ENCODE measurements at regions not wholly inside any gene's neighbourhood (a gene's known extent, or its start where the extent isn't known, plus 50 kb on each side); places are given as distances from the start of the nearest gene placed in this dataset.

GRCh38 chr1:83701355-83701754 is 297.6 kb downstream of the TTLL7 start:
- H3K9me3 ChIP-seq (ENCODE audit: severe bottlenecking): no peaks in the 10 kb centered on the region
- ATAC-seq (ENCODE audit: low read depth): no peak; the same call in 2 of the 3 replicates
- no peak overlapping the region for H3K27ac ChIP-seq (ENCODE audit: poor library complexity, severe bottlenecking)
- H3K27me3 ChIP-seq (ENCODE audit: insufficient read depth, poor library complexity, severe bottlenecking): no peaks in the 10 kb centered on the region
- H3K4me3 ChIP-seq (ENCODE audit: severe bottlenecking): no peak overlapping the region
- no peak for DNase-seq (ENCODE audit: low spot score)
- no peak for TF ChIP-seq CTCF (IDR thresholded peaks at IDR 0.05; ENCODE audit: poor library complexity, severe bottlenecking)
- H3K4me1 ChIP-seq (ENCODE audit: insufficient read depth, poor library complexity, severe bottlenecking): no peaks in the 10 kb centered on the region
- no peaks in the 10 kb centered on the region for H3K36me3 ChIP-seq (ENCODE audit: low read depth)

GRCh38 chr1:83698644-83699043 is 300.3 kb downstream of the TTLL7 start:
- ATAC-seq (ENCODE audit: low read depth) (no peak), DNase-seq (ENCODE audit: low spot score) (no peak)
- Histone ChIP-seq H3K4me1 (ENCODE audit: insufficient read depth, poor library complexity, severe bottlenecking) (no peaks in the 10 kb centered on the region), H3K36me3 (ENCODE audit: low read depth) (no peaks in the 10 kb centered on the region), H3K27me3 (ENCODE audit: insufficient read depth, poor library complexity, severe bottlenecking) (no peaks in the 10 kb centered on the region), H3K9me3 (ENCODE audit: severe bottlenecking) (no peaks in the 10 kb centered on the region), H3K4me3 (ENCODE audit: severe bottlenecking) (no peak overlapping the region), H3K27ac (ENCODE audit: poor library complexity, severe bottlenecking) (no peak overlapping the region)
- no peak for TF ChIP-seq CTCF (IDR thresholded peaks at IDR 0.05; ENCODE audit: poor library complexity, severe bottlenecking)

GRCh38 chr1:83697961-83698360 is 301.0 kb downstream of the TTLL7 start:
- no peak for DNase-seq (ENCODE audit: low spot score)
- Histone ChIP-seq H3K4me3 (ENCODE audit: severe bottlenecking) (no peak overlapping the region), H3K27ac (ENCODE audit: poor library complexity, severe bottlenecking) (no peak overlapping the region), H3K4me1 (ENCODE audit: insufficient read depth, poor library complexity, severe bottlenecking) (no peaks in the 10 kb centered on the region), H3K36me3 (ENCODE audit: low read depth) (no peaks in the 10 kb centered on the region), H3K27me3 (ENCODE audit: insufficient read depth, poor library complexity, severe bottlenecking) (no peaks in the 10 kb centered on the region), H3K9me3 (ENCODE audit: severe bottlenecking) (no peaks in the 10 kb centered on the region)
- TF ChIP-seq CTCF (IDR thresholded peaks at IDR 0.05; ENCODE audit: poor library complexity, severe bottlenecking): no peak
- ATAC-seq (ENCODE audit: low read depth): no peak

- H3K4me3 ChIP-seq (ENCODE audit: severe bottlenecking): no peak overlapping the region
- no peak overlapping the region for H3K27ac ChIP-seq (ENCODE audit: poor library complexity, severe bottlenecking)
- no peaks in the 10 kb centered on the region for H3K4me1 ChIP-seq (ENCODE audit: insufficient read depth, poor library complexity, severe bottlenecking)
- no peaks in the 10 kb centered on the region for H3K36me3 ChIP-seq (ENCODE audit: low read depth)
- ATAC-seq (ENCODE audit: low read depth) (no peak), DNase-seq (ENCODE audit: low spot score) (no peak)
- no peak for TF ChIP-seq CTCF (IDR thresholded peaks at IDR 0.05; ENCODE audit: poor library complexity, severe bottlenecking)
- no peaks in the 10 kb centered on the region for H3K9me3 ChIP-seq (ENCODE audit: severe bottlenecking)
- H3K27me3 ChIP-seq (ENCODE audit: insufficient read depth, poor library complexity, severe bottlenecking): no peaks in the 10 kb centered on the region
These were observed 301.7 kb downstream of the TTLL7 start for GRCh38 chr1:83697220-83697619.

- H3K36me3 ChIP-seq (ENCODE audit: low read depth): no peaks in the 10 kb centered on the region
- H3K4me1 ChIP-seq (ENCODE audit: insufficient read depth, poor library complexity, severe bottlenecking): no peaks in the 10 kb centered on the region
- H3K4me3 ChIP-seq (ENCODE audit: severe bottlenecking): no peak overlapping the region
- DNase-seq (ENCODE audit: low spot score) (no peak), ATAC-seq (ENCODE audit: low read depth) (no peak)
- H3K27ac ChIP-seq (ENCODE audit: poor library complexity, severe bottlenecking): no peak overlapping the region
- no peaks in the 10 kb centered on the region for H3K27me3 ChIP-seq (ENCODE audit: insufficient read depth, poor library complexity, severe bottlenecking)
- H3K9me3 ChIP-seq (ENCODE audit: severe bottlenecking): no peaks in the 10 kb centered on the region
- TF ChIP-seq CTCF (IDR thresholded peaks at IDR 0.05; ENCODE audit: poor library complexity, severe bottlenecking): no peak
These were observed 304.5 kb downstream of the TTLL7 start for GRCh38 chr1:83694449-83694848.
